ENCODE measurements at regions not wholly inside any gene's neighbourhood (a gene's known extent, or its start where the extent isn't known, plus 50 kb on each side); places are given as distances from the start of the nearest gene placed in this dataset.

DNA sequence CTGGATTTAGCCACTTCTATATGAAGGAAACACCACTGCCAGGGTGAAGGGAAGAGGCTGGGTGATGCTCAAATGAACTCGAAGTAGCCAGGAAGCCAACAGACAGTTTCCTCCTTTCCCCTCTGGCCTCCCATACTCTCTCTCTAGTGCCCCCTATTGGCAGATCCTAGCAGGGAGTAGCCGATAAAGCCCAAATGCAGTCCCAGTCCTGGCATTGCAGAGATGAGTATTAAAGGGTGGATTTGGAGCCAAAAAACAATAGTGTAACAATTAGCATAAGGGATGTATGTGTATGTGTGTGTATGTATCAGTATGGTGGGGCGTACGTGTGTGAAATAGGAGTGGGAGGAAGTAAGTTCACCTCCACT is 213.8 kb upstream of the LDB2 start:
- H3K4me3 ChIP-seq (ENCODE audit: low read depth, low read length): no peak overlapping the region
- no peak for TF ChIP-seq POLR2A (IDR thresholded peaks at IDR 0.05; ENCODE audit: extremely low read depth, insufficient read length)
- TF ChIP-seq MYC (IDR thresholded peaks at IDR 0.05; ENCODE audit: low read depth, low read length): no peak
- TF ChIP-seq, protein P1, sequence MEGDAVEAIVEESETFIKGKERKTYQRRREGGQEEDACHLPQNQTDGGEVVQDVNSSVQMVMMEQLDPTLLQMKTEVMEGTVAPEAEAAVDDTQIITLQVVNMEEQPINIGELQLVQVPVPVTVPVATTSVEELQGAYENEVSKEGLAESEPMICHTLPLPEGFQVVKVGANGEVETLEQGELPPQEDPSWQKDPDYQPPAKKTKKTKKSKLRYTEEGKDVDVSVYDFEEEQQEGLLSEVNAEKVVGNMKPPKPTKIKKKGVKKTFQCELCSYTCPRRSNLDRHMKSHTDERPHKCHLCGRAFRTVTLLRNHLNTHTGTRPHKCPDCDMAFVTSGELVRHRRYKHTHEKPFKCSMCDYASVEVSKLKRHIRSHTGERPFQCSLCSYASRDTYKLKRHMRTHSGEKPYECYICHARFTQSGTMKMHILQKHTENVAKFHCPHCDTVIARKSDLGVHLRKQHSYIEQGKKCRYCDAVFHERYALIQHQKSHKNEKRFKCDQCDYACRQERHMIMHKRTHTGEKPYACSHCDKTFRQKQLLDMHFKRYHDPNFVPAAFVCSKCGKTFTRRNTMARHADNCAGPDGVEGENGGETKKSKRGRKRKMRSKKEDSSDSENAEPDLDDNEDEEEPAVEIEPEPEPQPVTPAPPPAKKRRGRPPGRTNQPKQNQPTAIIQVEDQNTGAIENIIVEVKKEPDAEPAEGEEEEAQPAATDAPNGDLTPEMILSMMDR (IDR thresholded peaks at IDR 0.05; ENCODE audit: low read depth, low read length): peak; percentile 79
- TF ChIP-seq, protein P2, sequence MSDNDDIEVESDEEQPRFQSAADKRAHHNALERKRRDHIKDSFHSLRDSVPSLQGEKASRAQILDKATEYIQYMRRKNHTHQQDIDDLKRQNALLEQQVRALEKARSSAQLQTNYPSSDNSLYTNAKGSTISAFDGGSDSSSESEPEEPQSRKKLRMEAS (IDR thresholded peaks at IDR 0.05; ENCODE audit: low read depth, low read length): no peak
- DNase-seq (ENCODE audit: low read depth): peak; percentile 57

DNA sequence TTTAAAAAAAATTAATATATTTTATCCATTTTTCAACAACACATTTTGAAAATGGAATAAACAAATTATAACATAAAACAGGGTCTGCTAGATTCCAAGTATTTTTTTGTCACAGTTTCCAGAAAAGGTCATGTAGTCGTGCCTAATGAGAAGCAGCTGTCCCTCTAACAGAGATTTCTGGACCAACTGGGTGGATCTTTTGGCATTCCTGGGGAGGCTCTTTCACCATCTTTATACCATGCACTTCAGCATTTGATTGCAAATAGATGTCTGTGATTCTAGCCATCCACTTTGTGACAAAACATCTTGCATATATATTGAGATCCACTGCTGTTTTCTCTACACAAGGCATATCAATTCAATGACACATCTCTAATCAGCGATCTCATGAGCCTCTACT is 210.7 kb upstream of the LDB2 start:
- TF ChIP-seq POLR2A (IDR thresholded peaks at IDR 0.05; ENCODE audit: extremely low read depth, insufficient read length): no peak
- TF ChIP-seq, protein P1 (IDR thresholded peaks at IDR 0.05; ENCODE audit: low read depth, low read length): no peak
- no peak for TF ChIP-seq MYC (IDR thresholded peaks at IDR 0.05; ENCODE audit: low read depth, low read length)
- TF ChIP-seq, protein P2 (IDR thresholded peaks at IDR 0.05; ENCODE audit: low read depth, low read length): no peak

DNA sequence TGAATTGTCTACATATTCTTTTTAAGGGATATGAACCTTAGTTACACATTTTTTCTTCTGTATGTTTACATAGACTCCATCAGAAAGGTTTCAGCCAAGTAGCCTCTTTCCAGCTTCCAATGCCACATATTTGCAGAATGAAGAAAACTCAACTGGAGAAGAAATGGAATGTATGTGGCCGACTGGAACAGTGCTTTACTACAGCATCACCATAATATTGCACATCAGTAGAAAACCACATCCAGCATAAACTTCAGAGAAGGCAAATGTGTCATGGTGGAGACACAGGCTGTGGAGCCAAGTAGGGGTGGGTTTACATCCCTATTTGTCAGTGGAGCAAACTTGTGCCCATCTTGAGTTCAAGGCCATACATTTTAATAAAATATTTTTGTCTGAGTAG is 204.8 kb upstream of the LDB2 start:
- no peak overlapping the region for H3K4me3 ChIP-seq (ENCODE audit: low read depth, low read length)
- TF ChIP-seq, protein P2 (IDR thresholded peaks at IDR 0.05; ENCODE audit: low read depth, low read length): no peak
- TF ChIP-seq, protein P1 (IDR thresholded peaks at IDR 0.05; ENCODE audit: low read depth, low read length): no peak
- TF ChIP-seq MYC (IDR thresholded peaks at IDR 0.05; ENCODE audit: low read depth, low read length) (no peak), POLR2A (IDR thresholded peaks at IDR 0.05; ENCODE audit: extremely low read depth, insufficient read length) (no peak)
- no peak for DNase-seq (ENCODE audit: low read depth)

More for the DNA sequence above, 210.7 kb upstream of the LDB2 start:
- no peak for DNase-seq (ENCODE audit: low read depth)
- no peak overlapping the region for H3K4me3 ChIP-seq (ENCODE audit: low read depth, low read length)

DNA sequence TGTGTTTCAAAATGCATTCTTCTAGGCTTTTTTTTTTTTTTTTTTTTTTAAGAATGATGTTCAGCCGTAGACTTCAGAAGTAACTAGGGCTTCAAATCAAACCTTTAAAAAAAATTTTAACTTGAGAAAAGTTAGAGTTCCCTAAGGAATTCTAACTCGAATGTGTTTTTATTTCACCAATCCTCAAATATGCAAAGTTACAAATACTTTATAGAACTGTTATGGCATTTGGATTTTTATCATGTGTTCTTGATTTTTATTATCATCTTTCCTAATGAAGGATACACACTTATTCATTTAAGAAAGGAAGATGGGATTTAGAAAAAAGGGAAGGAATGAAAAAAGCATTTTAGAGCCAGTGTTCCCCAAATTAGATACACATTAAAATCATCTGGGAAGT is 200.6 kb upstream of the LDB2 start:
- TF ChIP-seq MYC (IDR thresholded peaks at IDR 0.05; ENCODE audit: low read depth, low read length) (no peak), POLR2A (IDR thresholded peaks at IDR 0.05; ENCODE audit: extremely low read depth, insufficient read length) (no peak)
- TF ChIP-seq, protein P1 (IDR thresholded peaks at IDR 0.05; ENCODE audit: low read depth, low read length): no peak
- TF ChIP-seq, protein P2 (IDR thresholded peaks at IDR 0.05; ENCODE audit: low read depth, low read length): no peak
- DNase-seq (ENCODE audit: low read depth): no peak
- H3K4me3 ChIP-seq (ENCODE audit: low read depth, low read length): no peak overlapping the region

DNA sequence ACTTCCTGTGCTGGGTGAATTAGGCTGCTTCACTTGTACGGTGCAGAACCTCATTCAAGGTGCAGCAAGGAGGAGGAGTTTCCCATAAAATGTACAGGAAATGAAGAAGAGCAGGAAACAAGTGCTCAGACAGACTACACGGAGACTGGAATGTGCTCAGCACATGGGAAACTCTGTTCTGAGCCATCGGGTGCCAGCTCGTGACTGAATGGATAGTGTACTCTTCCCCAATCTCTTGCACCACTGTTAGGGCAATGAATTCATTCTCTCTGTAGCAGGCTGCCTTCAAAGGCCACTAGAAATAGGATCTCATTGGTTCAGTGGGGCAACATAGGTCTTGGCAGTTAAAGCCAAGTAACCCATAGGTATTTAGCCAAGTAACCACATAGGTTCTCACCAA is 200.0 kb upstream of the LDB2 start:
- TF ChIP-seq MYC (IDR thresholded peaks at IDR 0.05; ENCODE audit: low read depth, low read length): no peak
- TF ChIP-seq, protein P1 (IDR thresholded peaks at IDR 0.05; ENCODE audit: low read depth, low read length): no peak
- TF ChIP-seq, protein P2 (IDR thresholded peaks at IDR 0.05; ENCODE audit: low read depth, low read length): no peak
- TF ChIP-seq POLR2A (IDR thresholded peaks at IDR 0.05; ENCODE audit: extremely low read depth, insufficient read length): no peak
- DNase-seq (ENCODE audit: low read depth): no peak
- H3K4me3 ChIP-seq (ENCODE audit: low read depth, low read length): no peak overlapping the region

DNA sequence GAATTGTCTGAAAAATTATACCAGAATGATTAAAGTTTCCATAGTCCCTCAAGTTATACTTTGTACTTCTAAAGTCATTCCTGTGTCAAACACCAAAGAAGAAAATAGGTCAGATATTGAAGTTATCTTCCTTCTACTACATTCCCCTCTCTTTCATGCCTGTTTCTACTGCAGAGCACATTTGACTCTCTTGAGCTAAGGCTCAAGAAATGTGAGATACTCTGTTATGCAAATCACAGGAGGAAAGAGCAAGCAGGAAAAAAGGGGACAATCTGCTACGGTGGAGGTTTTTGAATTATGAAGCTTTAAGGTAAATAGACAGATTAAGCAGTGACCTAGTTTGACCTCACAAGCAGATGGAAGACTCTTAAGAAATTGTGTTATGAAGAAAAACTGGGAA is 198.9 kb upstream of the LDB2 start:
- H3K4me3 ChIP-seq (ENCODE audit: low read depth, low read length): no peak overlapping the region
- no peak for TF ChIP-seq POLR2A (IDR thresholded peaks at IDR 0.05; ENCODE audit: extremely low read depth, insufficient read length)
- TF ChIP-seq MYC (IDR thresholded peaks at IDR 0.05; ENCODE audit: low read depth, low read length): no peak
- TF ChIP-seq, protein P2 (IDR thresholded peaks at IDR 0.05; ENCODE audit: low read depth, low read length): no peak
- TF ChIP-seq, protein P1 (IDR thresholded peaks at IDR 0.05; ENCODE audit: low read depth, low read length): no peak
- no peak for DNase-seq (ENCODE audit: low read depth)
